Thyroid gland (tissue), 4 donors: ENCODE measurements at regions not wholly inside any gene's neighbourhood (a gene's known extent, or its start where the extent isn't known, plus 50 kb on each side); places are given as distances from the start of the nearest gene placed in this dataset.
"Not testable (repeated sequence)": the region's sequence is repeated elsewhere in the genome, so short reads cannot be mapped to it uniquely, and the experiment has no call there.

Experiments
- DNase-seq, 2 donors: peaks; one replicate each; pipeline ENCODE4 v3.0.0-alpha.2; 2019
- H3K27ac ChIP-seq, 3 donors: fragments of 200-600 bp; sonication (generic); 1 replicate in 2 of 3; 2 replicates in 1 of 3; pipeline ENCODE4 v1.5.1; 2016 to 2019; ENCODE audit warnings: mild to moderate bottlenecking in 1 of 3, moderate library complexity in 1 of 3
- H3K27me3 ChIP-seq: fragments of 200-600 bp; sonication (generic); one replicate; pipeline ENCODE4 v1.5.1; 2019
- H3K36me3 ChIP-seq, 2 donors: fragments of 200-600 bp; sonication (generic); one replicate each; pipeline ENCODE4 v1.5.1; 2016 to 2019
- H3K4me1 ChIP-seq, 2 donors: fragments of 200-600 bp; sonication (generic); one replicate each; pipeline ENCODE4 v1.5.1; 2017 to 2019
- H3K4me3 ChIP-seq, 3 donors: fragments of 200-600 bp; sonication (generic); replicated peaks in 1 of 3; 1 replicate in 2 of 3; 2 replicates in 1 of 3; pipeline ENCODE4 v1.5.1; 2016; ENCODE audit warnings: mild to moderate bottlenecking in 1 of 3
- H3K9me3 ChIP-seq: fragments of 200-600 bp; sonication (generic); one replicate; pipeline ENCODE4 v1.5.1; 2017
- CTCF ChIP-seq, 6 experiments: fragments of 200-600 bp in 3 of 6; fragments of 450-650 bp in 3 of 6; sonication (generic) in 3 of 6; IDR thresholded peaks; one replicate each; pipeline ENCODE4 v1.5.1; 2016 to 2019; ENCODE audit warnings: antibody characterized with exemption in 6 of 6, mild to moderate bottlenecking in 2 of 6, inconsistent platforms in 1 of 6, moderate library complexity in 1 of 6
- POLR2A ChIP-seq, 2 donors: fragments of 450-650 bp; IDR thresholded peaks; one replicate each; pipeline ENCODE4 v1.6.1; 2017; ENCODE audit warnings: antibody characterized with exemption in 2 of 2, mild to moderate bottlenecking in 2 of 2, moderate library complexity in 1 of 2
- WGBS, 2 donors: methylation state at CpG; one replicate each; pipeline ENCODE4 v1.1.5; 2017; 5-methylcytosine and 5-hydroxymethylcytosine counted together
- intact Hi-C: fragments of 100-400 bp; cut with DNase I; formaldehyde crosslinking; loops from one replicate; pipeline ENCODE4 v1.15.1; 2023

DNA sequence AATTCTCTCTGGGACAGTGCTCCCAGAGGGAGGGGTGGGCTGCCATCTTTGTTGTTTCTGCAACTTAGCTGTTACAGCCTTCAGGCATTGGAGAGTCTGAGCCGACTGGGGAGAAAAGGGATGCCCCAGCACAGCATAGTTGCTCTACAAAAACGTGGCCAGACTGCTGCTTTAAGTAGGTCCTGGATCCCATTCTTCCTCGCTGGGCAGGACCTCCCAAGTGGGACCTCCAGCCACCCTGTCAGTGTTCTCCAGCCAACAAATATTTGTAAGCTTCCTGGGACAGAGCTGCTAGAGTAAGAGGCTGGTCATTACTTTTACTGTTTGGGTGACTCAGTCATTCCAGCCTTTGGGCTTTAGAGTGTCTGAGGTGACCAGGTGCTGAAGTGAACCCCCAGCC, 292.7 kb upstream of the NREP start:
- Histone ChIP-seq H3K4me3 (no peak overlapping the region), H3K27ac (no peak overlapping the region), H3K27me3 (no peaks in the 10 kb centered on the region), H3K36me3 (no peaks in the 10 kb centered on the region), H3K9me3 (no peaks in the 10 kb centered on the region), H3K4me1 (no peaks in the 10 kb centered on the region)
- TF ChIP-seq POLR2A (IDR thresholded peaks at IDR 0.05) (no peak), CTCF (IDR thresholded peaks at IDR 0.05) (no peak)
- 54 to 69% methylated on average over 2 to 3 of the region's 3 CpGs for WGBS, 2 donors
- intact Hi-C loops = no loop called here
- no peak for DNase-seq

DNA sequence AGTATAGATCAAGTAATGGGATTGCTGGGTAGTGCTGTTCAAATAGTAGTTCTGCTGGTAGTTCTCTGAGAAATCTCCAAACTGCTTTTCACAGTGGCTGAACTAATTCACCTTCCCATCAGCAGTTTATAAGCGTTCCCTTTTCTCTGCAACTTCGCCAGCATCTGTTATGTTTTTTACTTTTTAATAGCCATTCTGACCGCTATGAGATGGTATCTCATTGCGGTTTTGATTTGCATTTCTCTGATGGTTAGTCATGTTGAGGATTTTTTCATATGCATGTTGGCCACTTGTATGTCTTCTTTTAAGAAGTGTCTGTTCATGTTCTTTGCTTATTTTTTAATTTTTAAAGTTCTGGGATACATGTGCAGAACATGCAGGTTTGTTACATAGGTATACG, 279.2 kb upstream of the NREP start:
- Histone ChIP-seq H3K4me1 (no peaks in the 10 kb centered on the region), H3K9me3 (no peaks in the 10 kb centered on the region), H3K36me3 (no peaks in the 10 kb centered on the region), H3K4me3 (no peak overlapping the region), H3K27ac (no peak overlapping the region), H3K27me3 (no peaks in the 10 kb centered on the region)
- TF ChIP-seq POLR2A (IDR thresholded peaks at IDR 0.05) (no peak), CTCF (IDR thresholded peaks at IDR 0.05) (no peak)
- WGBS, 2 donors = 90 to 97% methylated on average over 5 of the region's 5 CpGs
- intact Hi-C loops = no loop called here
- no peak for DNase-seq

GRCh38 chr5:112034421-112034979, 277.5 kb upstream of the NREP start:
- no peaks in the 10 kb centered on the region for H3K4me1 ChIP-seq
- H3K27ac ChIP-seq = no peak overlapping the region
- H3K4me3 ChIP-seq = no peak overlapping the region
- no peak for TF ChIP-seq POLR2A (IDR thresholded peaks at IDR 0.05)
- TF ChIP-seq CTCF (IDR thresholded peaks at IDR 0.05) = no peak
- DNase-seq = no peak
- intact Hi-C loops = no loop called here
- no peaks in the 10 kb centered on the region for H3K27me3 ChIP-seq
- H3K9me3 ChIP-seq = no peaks in the 10 kb centered on the region
- no peaks in the 10 kb centered on the region for H3K36me3 ChIP-seq

GRCh38 chr5:112026879-112027278, 269.9 kb upstream of the NREP start:
- not testable (repeated sequence) for DNase-seq
- WGBS, 2 donors = 83% methylated on average over 3 of the region's 3 CpGs

GRCh38 chr5:112025757-112026156, 268.8 kb upstream of the NREP start:
- Histone ChIP-seq H3K27ac (no peak overlapping the region), H3K4me3 (no peak overlapping the region), H3K27me3 (no peaks in the 10 kb centered on the region), H3K4me1 (no peaks in the 10 kb centered on the region), H3K9me3 (no peaks in the 10 kb centered on the region), H3K36me3 (no peaks in the 10 kb centered on the region)
- DNase-seq = no peak
- intact Hi-C loops = no loop called here
- 0 to 38% methylated on average over 1 of the region's 1 CpG for WGBS, 2 donors
- TF ChIP-seq CTCF (IDR thresholded peaks at IDR 0.05) (no peak), POLR2A (IDR thresholded peaks at IDR 0.05) (no peak)

More at GRCh38 chr5:112026879-112027278, 269.9 kb upstream of the NREP start:
- H3K27me3 ChIP-seq, intact Hi-C loops, H3K27ac ChIP-seq, H3K4me3 ChIP-seq, H3K9me3 ChIP-seq, H3K4me1 ChIP-seq, H3K36me3 ChIP-seq: not testable (repeated sequence)

GRCh38 chr5:112024769-112025168, 267.8 kb upstream of the NREP start:
- no peaks in the 10 kb centered on the region for H3K27me3 ChIP-seq
- intact Hi-C loops = no loop called here
- H3K4me1 ChIP-seq = no peaks in the 10 kb centered on the region
- DNase-seq = no peak
- H3K36me3 ChIP-seq = no peaks in the 10 kb centered on the region
- no peak overlapping the region for H3K27ac ChIP-seq
- 68 to 74% methylated on average over 2 of the region's 2 CpGs for WGBS, 2 donors
- TF ChIP-seq POLR2A (IDR thresholded peaks at IDR 0.05) = no peak
- TF ChIP-seq CTCF (IDR thresholded peaks at IDR 0.05) = no peak
- H3K9me3 ChIP-seq = no peaks in the 10 kb centered on the region
- no peak overlapping the region for H3K4me3 ChIP-seq
